Left lung (tissue), 4 donors: ENCODE measurements at regions not wholly inside any gene's neighbourhood (a gene's known extent, or its start where the extent isn't known, plus 50 kb on each side); places are given as distances from the start of the nearest gene placed in this dataset.
A peak's percentile ranks its signal among the peaks of the same experiment; 100 is the strongest.

Experiments
- ATAC-seq: fragments of 200-7000 bp; cut with Tn5 transposase; one replicate; pipeline ENCODE4 v1.9.1; 2020; ENCODE audit warnings: moderate library complexity
- DNase-seq, 4 donors: peaks; one replicate each; pipeline ENCODE4 v3.0.0-alpha.2; 2013 to 2020
- H3K27ac ChIP-seq, 2 donors: fragments of 200-600 bp; sonication (generic) in 1 of 2; one replicate each; pipeline versions ENCODE4 v1.5.0 to v1.8.0; 2020 to 2021
- H3K27me3 ChIP-seq, 2 donors: fragments of 200-600 bp; sonication (generic) in 1 of 2; one replicate each; pipeline versions ENCODE4 v1.5.0 to v1.8.0; 2020 to 2021
- H3K36me3 ChIP-seq, 2 donors: fragments of 200-600 bp; sonication (generic) in 1 of 2; one replicate each; pipeline versions ENCODE4 v1.5.0 to v1.8.0; 2020 to 2021
- H3K4me1 ChIP-seq, 2 donors: fragments of 200-600 bp; one replicate each; pipeline ENCODE4 v1.8.0; 2021
- H3K4me3 ChIP-seq, 2 donors: fragments of 200-600 bp; sonication (generic) in 1 of 2; one replicate each; pipeline versions ENCODE4 v1.5.0 to v1.8.0; 2020 to 2021; ENCODE audit warnings: mild to moderate bottlenecking in 1 of 2
- H3K9me3 ChIP-seq, 2 donors: fragments of 200-600 bp; sonication (generic) in 1 of 2; one replicate each; pipeline versions ENCODE4 v1.5.0 to v1.8.0; 2020 to 2021
- CTCF ChIP-seq, 2 donors: fragments of 200-600 bp; sonication (generic) in 1 of 2; IDR thresholded peaks; one replicate each; pipeline versions ENCODE4 v1.5.0 to v1.8.0; 2021; ENCODE audit warnings: antibody characterized with exemption in 2 of 2
- intact Hi-C, 2 donors: fragments of 100-400 bp; cut with DNase I; formaldehyde crosslinking; loops; one replicate each; pipeline versions ENCODE4 v1.11.2 to v1.14.2; 2022
- donor health status: DM: no; HTN: yes; CAD: no.
- donor health status: DM: no; HTN: no; CAD: no.

- TF ChIP-seq CTCF (IDR thresholded peaks at IDR 0.05): no peak
- intact Hi-C loops: no loop called here
- Histone ChIP-seq H3K27ac (no peak overlapping the region), H3K36me3 (no peaks in the 10 kb centered on the region), H3K9me3 (no peaks in the 10 kb centered on the region), H3K4me1 (peaks cover 0 to 13% of the 10 kb centered on the region in 2 donors), H3K4me3 (no peak overlapping the region), H3K27me3 (peaks cover 0 to 13% of the 10 kb centered on the region in 2 donors)
- ATAC-seq: no peak
- DNase-seq: peak in 1 of 4 donors; percentile 76
These were observed 139.4 kb upstream of the CPEB2 start for GRCh38 chr4:14862891-14863290.

GRCh38 chr4:14863418-14864364 lies 138.6 kb upstream of the CPEB2 start:
- ATAC-seq: no peak

GRCh38 chr4:14864365-14865030 lies 137.8 kb upstream of the CPEB2 start:
- H3K4me3 ChIP-seq: no peak overlapping the region
- no peak for DNase-seq
- H3K36me3 ChIP-seq: no peaks in the 10 kb centered on the region
- peaks cover 0 to 13% of the 10 kb centered on the region in 2 donors for H3K4me1 ChIP-seq
- no peak overlapping the region for H3K27ac ChIP-seq
- peak; percentile 17 for ATAC-seq
- H3K27me3 ChIP-seq: peaks cover 0 to 13% of the 10 kb centered on the region in 2 donors
- no peaks in the 10 kb centered on the region for H3K9me3 ChIP-seq
- intact Hi-C loops: no loop called here
- no peak for TF ChIP-seq CTCF (IDR thresholded peaks at IDR 0.05)

More at GRCh38 chr4:14863418-14864364, 138.6 kb upstream of the CPEB2 start:
- Histone ChIP-seq H3K4me1 (peaks cover 0 to 13% of the 10 kb centered on the region in 2 donors), H3K4me3 (no peak overlapping the region), H3K36me3 (no peaks in the 10 kb centered on the region), H3K9me3 (no peaks in the 10 kb centered on the region), H3K27ac (no peak overlapping the region), H3K27me3 (peaks cover 0 to 13% of the 10 kb centered on the region in 2 donors)
- intact Hi-C loops: no loop called here
- DNase-seq: no peak
- TF ChIP-seq CTCF (IDR thresholded peaks at IDR 0.05): no peak

- peaks cover 0 to 13% of the 10 kb centered on the region in 2 donors for H3K27me3 ChIP-seq
- TF ChIP-seq CTCF (IDR thresholded peaks at IDR 0.05): no peak
- no peaks in the 10 kb centered on the region for H3K9me3 ChIP-seq
- no peak overlapping the region for H3K4me3 ChIP-seq
- peaks cover 0 to 13% of the 10 kb centered on the region in 2 donors for H3K4me1 ChIP-seq
- DNase-seq (no peak), ATAC-seq (peak; percentile 39)
- intact Hi-C loops: no loop called here
- no peaks in the 10 kb centered on the region for H3K36me3 ChIP-seq
- peak overlapping the region in 1 of 2 donors; percentile 57 for H3K27ac ChIP-seq
These were observed 137.3 kb upstream of the CPEB2 start for GRCh38 chr4:14865031-14865366.

- intact Hi-C loops: no loop called here
- peak; percentile 88 for ATAC-seq
These were observed 136.5 kb upstream of the CPEB2 start for GRCh38 chr4:14865804-14866203.

More at GRCh38 chr4:14865804-14866203, 136.5 kb upstream of the CPEB2 start:
- Histone ChIP-seq H3K4me3 (no peak overlapping the region), H3K4me1 (peaks cover 0 to 13% of the 10 kb centered on the region in 2 donors), H3K27me3 (peaks cover 0 to 13% of the 10 kb centered on the region in 2 donors), H3K27ac (peak overlapping the region in 1 of 2 donors; percentile 57), H3K9me3 (no peaks in the 10 kb centered on the region), H3K36me3 (no peaks in the 10 kb centered on the region)
- no peak for TF ChIP-seq CTCF (IDR thresholded peaks at IDR 0.05)
- DNase-seq: no peak
